K562 (cell line): ENCODE measurements at regions not wholly inside any gene's neighbourhood (a gene's known extent, or its start where the extent isn't known, plus 50 kb on each side); places are given as distances from the start of the nearest gene placed in this dataset.

ENCODE experiments used
- ATAC-seq: fragments of 200-7000 bp; cut with Tn5 transposase; 3 replicates; pipeline ENCODE4 v1.9.1; 2020; ENCODE audit warnings: moderate library complexity
- BruUV-seq: library from RNA; stranded (reverse); fragments of 400-500 nt; replicated peaks from 2 replicates; lab custom pipeline; 2021; lab: Mats Ljungman, UMichigan
- CTCF ChIA-PET: fragments of 300-600 bp; formaldehyde crosslinking; extraction: SDS; loops from one replicate; lab custom pipeline; 2021; ENCODE audit warnings: low intra/inter-chr PET ratio; lab: Yijun Ruan, JAX
- POLR2A ChIA-PET: fragments of 300-600, 350-650 bp; sonication (Branson Sonifier 250); formaldehyde crosslinking; extraction: SDS; loops from one replicate; lab custom pipeline; 2021; ENCODE audit warnings: antibody characterized with exemption, inconsistent platforms; lab: Yijun Ruan, JAX
- DNase-seq, 4 experiments: peaks; one replicate each; pipeline versions ENCODE4 v3.0.0 to v3.0.0-alpha.2; 2011 to 2018; ENCODE audit warnings: low spot score in 3 of 4, mixed read lengths in 3 of 4; ENCODE audit errors: extremely low read depth in 1 of 4
- FAIRE-seq: peaks from 2 replicates; lab custom pipeline; 2011; peaks lifted over from hg19 to GRCh38; lab: Jason Lieb, UNC
- H2AFZ ChIP-seq: 2 replicates; pipeline ENCODE4 v1.6.0; 2011; ENCODE audit warnings: low read depth, low read length, control low read depth, inconsistent platforms
- H3K27ac ChIP-seq: fragments of 200-600 bp; 3 replicates; pipeline ENCODE4 v1.8.0; 2011; ENCODE audit warnings: low read depth, mild to moderate bottlenecking, control low read depth, inconsistent platforms, low read length, moderate library complexity, mixed read lengths; ENCODE audit errors: extremely low read depth
- H3K27me3 ChIP-seq, 2 experiments: fragments of 300-600 bp in 1 of 2; 2 replicates in 1 of 2; 3 replicates in 1 of 2; pipeline versions ENCODE4 v1.6.0 to v1.8.0; 2011; ENCODE audit warnings: inconsistent platforms in 2 of 2, low read length in 2 of 2, mild to moderate bottlenecking in 1 of 2, mixed read lengths in 1 of 2, moderate library complexity in 1 of 2; ENCODE audit not compliant: control insufficient read depth in 2 of 2, insufficient read depth in 2 of 2
- H3K36me3 ChIP-seq: fragments of 300-600 bp; 3 replicates; pipeline ENCODE4 v1.8.0; 2011; ENCODE audit warnings: mild to moderate bottlenecking, low read length, inconsistent platforms; ENCODE audit not compliant: control insufficient read depth, insufficient read depth
- H3K4me1 ChIP-seq, 2 experiments: fragments of 200-600 bp in 1 of 2; replicated peaks in 1 of 2; 2 replicates in 1 of 2; 3 replicates in 1 of 2; pipeline versions ENCODE4 v1.5.1 to v1.8.0; 2011; ENCODE audit warnings: inconsistent platforms in 2 of 2, low read length in 2 of 2, mild to moderate bottlenecking in 1 of 2, mixed read lengths in 1 of 2, moderate library complexity in 1 of 2; ENCODE audit not compliant: control insufficient read depth in 2 of 2, insufficient read depth in 2 of 2
- H3K4me2 ChIP-seq: 2 replicates; pipeline ENCODE4 v1.6.1; 2011; ENCODE audit warnings: low read length, control low read depth, inconsistent platforms, mixed read lengths; ENCODE audit not compliant: insufficient read depth
- H3K4me3 ChIP-seq: fragments of 200-600 bp; sonication (generic), shearing (Covaris generic); 2 replicates; pipeline ENCODE4 v1.5.1; 2016; ENCODE audit warnings: control low read depth, inconsistent platforms
- H3K79me2 ChIP-seq: fragments of 200-600 bp; 3 replicates; pipeline ENCODE4 v1.8.0; 2011; ENCODE audit warnings: low read length, inconsistent platforms; ENCODE audit not compliant: control insufficient read depth, insufficient read depth
- H3K9ac ChIP-seq, 2 experiments: 2 replicates each; pipeline versions ENCODE4 v1.6.0 to v1.6.1; 2011; ENCODE audit warnings: low read depth in 2 of 2, low read length in 2 of 2, control low read depth in 1 of 2, inconsistent platforms in 1 of 2, mild to moderate bottlenecking in 1 of 2, mixed read lengths in 1 of 2; ENCODE audit not compliant: insufficient read depth in 1 of 2
- H3K9me1 ChIP-seq: one replicate; pipeline ENCODE4 v1.6.0; 2011; ENCODE audit warnings: inconsistent platforms, mild to moderate bottlenecking, low read length, moderate library complexity; ENCODE audit not compliant: control insufficient read depth, insufficient read depth
- H3K9me3 ChIP-seq: replicated peaks from 2 replicates; pipeline ENCODE4 v1.5.1; 2011; ENCODE audit warnings: low read depth, low read length, inconsistent platforms; ENCODE audit not compliant: control insufficient read depth, insufficient read depth
- H4K20me1 ChIP-seq: replicated peaks from 2 replicates; pipeline ENCODE4 v1.6.1; 2011; ENCODE audit warnings: low read length, inconsistent platforms, mixed read lengths; ENCODE audit not compliant: control insufficient read depth, insufficient read depth
- ATF4 ChIP-seq: fragments of 450-650 bp; formaldehyde crosslinking; IDR thresholded peaks from 2 replicates; pipeline ENCODE4 v1.4.0; 2022; ENCODE audit warnings: mild to moderate bottlenecking, moderate library complexity
- ELF1 ChIP-seq: fragments of 200-800 bp; sonication (Bioruptor generic); IDR thresholded peaks from 2 replicates; pipeline ENCODE4 v1.6.1; 2016; ENCODE audit warnings: missing genetic modification characterization, missing compliant biosample characterization
- FOXO4 ChIP-seq: fragments of 450-650 bp; formaldehyde crosslinking; IDR thresholded peaks from 2 replicates; pipeline ENCODE4 v1.4.0; 2020; ENCODE audit warnings: mild to moderate bottlenecking, moderate library complexity
- ILK ChIP-seq: fragments of 450-650 bp; IDR thresholded peaks from 2 replicates; pipeline ENCODE4 v1.6.1; 2016; ENCODE audit warnings: missing genetic modification characterization, low read depth, mild to moderate bottlenecking, missing compliant biosample characterization, moderate library complexity, borderline replicate concordance
- LARP7 ChIP-seq: fragments of 450-650 bp; IDR thresholded peaks from 2 replicates; pipeline ENCODE4 v1.6.1; 2016
- LEF1 ChIP-seq: fragments of 450-650 bp; IDR thresholded peaks from 2 replicates; pipeline ENCODE4 v1.6.1; 2016; ENCODE audit warnings: mild to moderate bottlenecking
- RBBP5 ChIP-seq: fragments of 200-600 bp; sonication (generic); IDR thresholded peaks from 2 replicates; pipeline ENCODE4 v1.6.1; 2012; ENCODE audit warnings: borderline replicate concordance, mild to moderate bottlenecking, low read length, control low read depth, inconsistent platforms; ENCODE audit not compliant: insufficient read depth, poor library complexity, severe bottlenecking
- STAT6 ChIP-seq: sonication (generic); formaldehyde crosslinking; IDR thresholded peaks from 2 replicates; pipeline ENCODE4 v1.8.1; 2023; ENCODE audit warnings: mild to moderate bottlenecking, missing genetic modification reagents
- ZNF57 ChIP-seq: fragments of 450-650 bp; formaldehyde crosslinking; IDR thresholded peaks from 2 replicates; pipeline ENCODE4 v1.4.0; 2020; ENCODE audit warnings: mild to moderate bottlenecking, moderate library complexity
- WGBS: fragments of 100-300 bp; shearing (Covaris generic); methylation state at CpG from one replicate; pipeline ENCODE4 v1.1.6; 2016; ENCODE audit warnings: low coverage, mixed read lengths; ENCODE audit not compliant: insufficient coverage; ENCODE audit errors: missing lambda C conversion rate; 5-methylcytosine and 5-hydroxymethylcytosine counted together
- in situ Hi-C: fragments of 300-500 bp; cut with MboI; formaldehyde crosslinking; loops from 4 replicates; pipeline ENCODE4 v1.15.0; 2018; ENCODE audit warnings: inconsistent platforms, mixed read lengths
- intact Hi-C: fragments of 100-400 bp; cut with micrococcal nuclease; formaldehyde crosslinking; loops from 2 replicates; pipeline ENCODE4 v1.14.2; 2022

- TF ChIP-seq FOXO4 (CRISPR knock-in tag) (no peak), STAT6 (no peak), ATF4 (CRISPR knock-in tag) (no peak), ILK (no peak)
These were observed 546.4 kb downstream of the TBC1D22A start (continued) for GRCh38 chr22:47308886-47309285.

GRCh38 chr22:47307822-47308221, 545.4 kb downstream of the TBC1D22A start:
- Histone ChIP-seq H3K27ac (no peak overlapping the region), H3K4me3 (no peak overlapping the region), H2AFZ (no peak overlapping the region), H3K4me1 (peaks cover 0 to 6% of the 10 kb centered on the region in 2 experiments; a peak in 3 of 5 replicates), H3K36me3 (no peaks in the 10 kb centered on the region), H3K4me2 (no peak overlapping the region), H4K20me1 (no peaks in the 10 kb centered on the region), H3K27me3 (peaks cover 0 to 13% of the 10 kb centered on the region in 2 experiments; a peak in 2 of 5 replicates), H3K9me1 (no peaks in the 10 kb centered on the region), H3K9me3 (no peaks in the 10 kb centered on the region), H3K9ac (no peak overlapping the region), H3K79me2 (no peaks in the 10 kb centered on the region)
- ChIA-PET POLR2A (interaction anchor here (0.6 kb wide), 1 partner anchor 13 kb away, joined by 3 read pairs; no protein-coding TSS in a partner anchor), CTCF (no interaction called here)
- in situ Hi-C loops (no loop called here), intact Hi-C loops (no loop called here)
- DNase-seq (no peak), FAIRE-seq (no peak), ATAC-seq (no peak)
- WGBS, result 32% methylated on average over 6 of the region's 6 CpGs
- BruUV-seq, result no TSS peak
- TF ChIP-seq LARP7 (no peak), ZNF57 (CRISPR knock-in tag) (no peak), ELF1 (tag) (no peak), RBBP5 (no peak), LEF1 (no peak)
